Neural cell (in vitro differentiated cells): ENCODE measurements at regions not wholly inside any gene's neighbourhood (a gene's known extent, or its start where the extent isn't known, plus 50 kb on each side); places are given as distances from the start of the nearest gene placed in this dataset.
"Not testable (repeated sequence)": the region's sequence is repeated elsewhere in the genome, so short reads cannot be mapped to it uniquely, and the experiment has no call there.

Experiments
- POLR2AphosphoS5 ChIP-seq: IDR thresholded peaks from 2 replicates; pipeline ENCODE4 v1.6.1; 2012
- TF ChIP-seq, protein P1 (sequence below): fragments of 450-650 bp; IDR thresholded peaks from 2 replicates; pipeline ENCODE4 v1.5.1; 2014; ENCODE audit warnings: antibody characterized with exemption, mild to moderate bottlenecking, moderate library complexity; ENCODE audit not compliant: poor library complexity, severe bottlenecking

GRCh38 chr6:27825848-27826611 is 86.2 kb downstream of the OR2B2 start:
- TF ChIP-seq, protein P1, sequence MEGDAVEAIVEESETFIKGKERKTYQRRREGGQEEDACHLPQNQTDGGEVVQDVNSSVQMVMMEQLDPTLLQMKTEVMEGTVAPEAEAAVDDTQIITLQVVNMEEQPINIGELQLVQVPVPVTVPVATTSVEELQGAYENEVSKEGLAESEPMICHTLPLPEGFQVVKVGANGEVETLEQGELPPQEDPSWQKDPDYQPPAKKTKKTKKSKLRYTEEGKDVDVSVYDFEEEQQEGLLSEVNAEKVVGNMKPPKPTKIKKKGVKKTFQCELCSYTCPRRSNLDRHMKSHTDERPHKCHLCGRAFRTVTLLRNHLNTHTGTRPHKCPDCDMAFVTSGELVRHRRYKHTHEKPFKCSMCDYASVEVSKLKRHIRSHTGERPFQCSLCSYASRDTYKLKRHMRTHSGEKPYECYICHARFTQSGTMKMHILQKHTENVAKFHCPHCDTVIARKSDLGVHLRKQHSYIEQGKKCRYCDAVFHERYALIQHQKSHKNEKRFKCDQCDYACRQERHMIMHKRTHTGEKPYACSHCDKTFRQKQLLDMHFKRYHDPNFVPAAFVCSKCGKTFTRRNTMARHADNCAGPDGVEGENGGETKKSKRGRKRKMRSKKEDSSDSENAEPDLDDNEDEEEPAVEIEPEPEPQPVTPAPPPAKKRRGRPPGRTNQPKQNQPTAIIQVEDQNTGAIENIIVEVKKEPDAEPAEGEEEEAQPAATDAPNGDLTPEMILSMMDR: not testable (repeated sequence)
- TF ChIP-seq POLR2AphosphoS5: not testable (repeated sequence)
